ENCODE measurements at regions not wholly inside any gene's neighbourhood (a gene's known extent, or its start where the extent isn't known, plus 50 kb on each side); places are given as distances from the start of the nearest gene placed in this dataset.

GRCh38 chr4:41418444-41418843 is 119.5 kb upstream of the LIMCH1 start:
- TF ChIP-seq CTCF (IDR thresholded peaks at IDR 0.05): no peak
- no peak for TF ChIP-seq ZFX (IDR thresholded peaks at IDR 0.05; ENCODE audit: borderline replicate concordance)
